DOHH2 (cell line): ENCODE measurements at regions not wholly inside any gene's neighbourhood (a gene's known extent, or its start where the extent isn't known, plus 50 kb on each side); places are given as distances from the start of the nearest gene placed in this dataset.

Source experiments
- CTCF ChIP-seq: fragments of 200-600 bp; sonication (generic); IDR thresholded peaks from one replicate; pipeline ENCODE4 v1.5.1; 2014; ENCODE audit warnings: antibody characterized with exemption, mild to moderate bottlenecking, low read depth, low read length; ENCODE audit not compliant: poor library complexity, severe bottlenecking
- EZH2phosphoT487 ChIP-seq: fragments of 200-600 bp; sonication (generic); IDR thresholded peaks from 2 replicates; pipeline ENCODE4 v1.6.1; 2017; ENCODE audit warnings: borderline replicate concordance, mild to moderate bottlenecking, antibody characterized with exemption, low read length, moderate library complexity, mixed read lengths

DNA sequence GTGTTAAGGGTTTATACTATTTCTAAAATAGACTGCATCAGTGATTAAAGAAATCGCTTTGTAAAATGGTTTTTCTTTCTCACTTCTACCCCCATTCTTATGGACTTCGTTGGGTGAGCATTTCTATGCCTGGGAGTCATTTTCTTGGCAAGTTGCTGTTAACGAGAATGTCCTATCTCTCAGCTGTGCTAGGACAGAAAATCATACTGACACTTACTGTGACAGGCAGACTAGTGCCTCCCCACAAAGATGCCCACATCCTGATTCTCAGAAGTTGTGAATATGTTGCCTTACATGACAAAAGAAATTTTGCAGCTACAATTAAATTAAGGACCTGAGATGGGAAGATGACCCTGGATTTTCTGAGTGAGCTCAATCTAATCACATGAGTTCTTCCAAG, 65.1 kb upstream of the NMUR2 start:
- no peak for TF ChIP-seq EZH2phosphoT487
- TF ChIP-seq CTCF: no peak
